GM12873 (cell line): ENCODE measurements at regions not wholly inside any gene's neighbourhood (a gene's known extent, or its start where the extent isn't known, plus 50 kb on each side); places are given as distances from the start of the nearest gene placed in this dataset.

Source experiments
- TF ChIP-seq, protein P1 (sequence below): IDR thresholded peaks from 2 replicates; pipeline ENCODE4 v1.5.1; 2012; ENCODE audit warnings: low read depth, mild to moderate bottlenecking, moderate library complexity, low read length, control low read depth; ENCODE audit not compliant: insufficient read depth; ENCODE audit errors: missing control alignments

GRCh38 chr22:34015642-34016041 is 95.4 kb upstream of the LARGE1 start:
- TF ChIP-seq, protein P1, sequence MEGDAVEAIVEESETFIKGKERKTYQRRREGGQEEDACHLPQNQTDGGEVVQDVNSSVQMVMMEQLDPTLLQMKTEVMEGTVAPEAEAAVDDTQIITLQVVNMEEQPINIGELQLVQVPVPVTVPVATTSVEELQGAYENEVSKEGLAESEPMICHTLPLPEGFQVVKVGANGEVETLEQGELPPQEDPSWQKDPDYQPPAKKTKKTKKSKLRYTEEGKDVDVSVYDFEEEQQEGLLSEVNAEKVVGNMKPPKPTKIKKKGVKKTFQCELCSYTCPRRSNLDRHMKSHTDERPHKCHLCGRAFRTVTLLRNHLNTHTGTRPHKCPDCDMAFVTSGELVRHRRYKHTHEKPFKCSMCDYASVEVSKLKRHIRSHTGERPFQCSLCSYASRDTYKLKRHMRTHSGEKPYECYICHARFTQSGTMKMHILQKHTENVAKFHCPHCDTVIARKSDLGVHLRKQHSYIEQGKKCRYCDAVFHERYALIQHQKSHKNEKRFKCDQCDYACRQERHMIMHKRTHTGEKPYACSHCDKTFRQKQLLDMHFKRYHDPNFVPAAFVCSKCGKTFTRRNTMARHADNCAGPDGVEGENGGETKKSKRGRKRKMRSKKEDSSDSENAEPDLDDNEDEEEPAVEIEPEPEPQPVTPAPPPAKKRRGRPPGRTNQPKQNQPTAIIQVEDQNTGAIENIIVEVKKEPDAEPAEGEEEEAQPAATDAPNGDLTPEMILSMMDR: no peak

GRCh38 chr22:34017205-34017604 is 96.9 kb upstream of the LARGE1 start:
- TF ChIP-seq, protein P1: no peak

GRCh38 chr22:34019190-34019845 is 99.0 kb upstream of the LARGE1 start:
- TF ChIP-seq, protein P1: no peak

DNA sequence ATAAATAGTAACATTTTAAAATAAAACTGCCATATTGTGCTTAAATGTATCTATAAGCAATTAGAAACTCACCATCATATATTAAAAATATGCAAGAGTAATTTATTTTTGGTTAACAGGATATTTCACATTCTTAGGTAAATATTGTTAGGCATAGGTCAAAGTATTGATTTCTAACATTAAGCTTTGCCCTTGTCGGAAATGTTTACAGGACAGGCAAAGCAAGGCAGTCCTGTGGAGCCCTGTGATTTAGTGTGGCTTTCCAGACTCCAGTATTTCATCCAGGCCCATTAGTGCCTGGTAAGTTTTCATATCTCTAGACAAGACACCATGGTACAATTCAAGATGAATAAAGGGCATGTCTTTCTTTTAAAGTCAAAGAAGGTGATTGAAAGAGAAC is 114.9 kb upstream of the LARGE1 start:
- TF ChIP-seq, protein P1: no peak

DNA sequence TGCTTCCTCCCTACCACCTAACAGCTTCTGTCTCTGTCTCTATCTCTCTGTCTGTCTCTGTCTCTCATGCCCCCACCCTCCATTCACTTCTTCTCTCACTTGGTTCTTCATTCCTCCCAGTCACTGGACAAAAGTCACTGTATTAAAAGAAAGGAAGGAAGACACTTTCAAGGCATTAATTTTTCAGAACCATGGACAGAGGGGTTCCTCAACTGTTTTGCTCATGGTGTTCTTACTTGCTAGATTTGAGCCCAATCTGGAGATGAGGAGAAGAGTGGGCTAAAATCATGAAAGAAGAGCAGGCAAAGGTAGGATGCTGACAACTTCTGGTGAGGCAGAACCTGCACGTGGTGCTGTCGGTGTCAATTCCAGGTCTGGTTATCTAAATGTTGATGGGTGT is 116.7 kb upstream of the LARGE1 start:
- TF ChIP-seq, protein P1: no peak

GRCh38 chr22:34038801-34039555 is 118.7 kb upstream of the LARGE1 start:
- TF ChIP-seq, protein P1: no peak

- TF ChIP-seq, protein P1: no peak
Observed at GRCh38 chr22:34045311-34045710, 125.0 kb upstream of the LARGE1 start.
